ENCODE measurements at regions not wholly inside any gene's neighbourhood (a gene's known extent, or its start where the extent isn't known, plus 50 kb on each side); places are given as distances from the start of the nearest gene placed in this dataset.

DNA sequence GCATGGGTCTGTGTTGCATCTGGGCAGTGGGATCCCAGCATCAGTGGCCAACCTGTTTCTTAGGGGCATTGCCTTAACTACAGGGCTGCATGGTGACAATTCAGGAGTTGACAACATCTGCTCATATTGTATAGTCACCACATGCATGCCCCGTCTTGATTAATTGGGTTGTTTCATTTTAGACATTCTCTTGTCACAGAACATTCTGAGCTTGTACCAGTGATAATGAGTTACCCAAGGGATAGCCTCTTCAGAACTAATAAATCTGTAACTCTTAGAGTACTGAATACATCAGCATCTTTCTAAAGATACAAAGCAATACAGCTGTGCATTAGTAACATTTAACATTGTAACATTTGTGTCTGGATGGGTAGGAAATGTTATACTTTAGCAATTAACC, 426.5 kb upstream of the CD180 start:
- no peak overlapping the region for H3K27ac ChIP-seq (ENCODE audit: control insufficient read depth, insufficient read depth, low read length)
- dilution Hi-C loops (cut with MboI; ENCODE audit: extremely low pct_ligation_motif_present, low sequenced_read_pairs), result no loop called here
- no peak overlapping the region for H3K4me3 ChIP-seq (ENCODE audit: control insufficient read depth in 2 of 3, extremely low read depth in 1 of 3, insufficient read depth in 2 of 3, low read depth in 1 of 3, low read length in 3 of 3)
- no peak overlapping the region for H3K4me2 ChIP-seq (ENCODE audit: control insufficient read depth, extremely low read depth, insufficient read depth, low read depth, low read length)
- no peak for DNase-seq (ENCODE audit: low read depth, low spot score)
- FAIRE-seq, result no peak
- H3K27me3 ChIP-seq (ENCODE audit: control insufficient read depth, extremely low read depth, insufficient read depth, low read length), result no peaks in the 10 kb centered on the region
- H3K4me1 ChIP-seq (ENCODE audit: control insufficient read depth, extremely low read depth, insufficient read depth, low read length), result peaks cover 11% of the 10 kb centered on the region
- H3K9me3 ChIP-seq (ENCODE audit: control insufficient read depth, low read depth, low read length), result no peaks in the 10 kb centered on the region
- H4K20me1 ChIP-seq (ENCODE audit: control insufficient read depth, extremely low read depth, insufficient read depth, low read length), result no peaks in the 10 kb centered on the region
- H3K9ac ChIP-seq (ENCODE audit: control insufficient read depth, extremely low read depth, insufficient read depth, low read length), result no peak overlapping the region
- no peaks in the 10 kb centered on the region for H3K9me1 ChIP-seq (ENCODE audit: control insufficient read depth, extremely low read depth, insufficient read depth, low read length)
- H2AFZ ChIP-seq (ENCODE audit: control insufficient read depth, low read length), result no peak overlapping the region
- no peaks in the 10 kb centered on the region for H3K79me2 ChIP-seq (ENCODE audit: control insufficient read depth, insufficient read depth, low read length)
- no peaks in the 10 kb centered on the region for H3K36me3 ChIP-seq (ENCODE audit: control insufficient read depth in 2 of 2, extremely low read depth in 1 of 2, insufficient read depth in 2 of 2, low read length in 2 of 2)
- TF ChIP-seq, protein P1, sequence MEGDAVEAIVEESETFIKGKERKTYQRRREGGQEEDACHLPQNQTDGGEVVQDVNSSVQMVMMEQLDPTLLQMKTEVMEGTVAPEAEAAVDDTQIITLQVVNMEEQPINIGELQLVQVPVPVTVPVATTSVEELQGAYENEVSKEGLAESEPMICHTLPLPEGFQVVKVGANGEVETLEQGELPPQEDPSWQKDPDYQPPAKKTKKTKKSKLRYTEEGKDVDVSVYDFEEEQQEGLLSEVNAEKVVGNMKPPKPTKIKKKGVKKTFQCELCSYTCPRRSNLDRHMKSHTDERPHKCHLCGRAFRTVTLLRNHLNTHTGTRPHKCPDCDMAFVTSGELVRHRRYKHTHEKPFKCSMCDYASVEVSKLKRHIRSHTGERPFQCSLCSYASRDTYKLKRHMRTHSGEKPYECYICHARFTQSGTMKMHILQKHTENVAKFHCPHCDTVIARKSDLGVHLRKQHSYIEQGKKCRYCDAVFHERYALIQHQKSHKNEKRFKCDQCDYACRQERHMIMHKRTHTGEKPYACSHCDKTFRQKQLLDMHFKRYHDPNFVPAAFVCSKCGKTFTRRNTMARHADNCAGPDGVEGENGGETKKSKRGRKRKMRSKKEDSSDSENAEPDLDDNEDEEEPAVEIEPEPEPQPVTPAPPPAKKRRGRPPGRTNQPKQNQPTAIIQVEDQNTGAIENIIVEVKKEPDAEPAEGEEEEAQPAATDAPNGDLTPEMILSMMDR (optimal IDR thresholded peaks at IDR 0.05 in 1 of 3, IDR thresholded peaks at IDR 0.05 in 1 of 3, conservative IDR thresholded peaks at IDR 0.05 in 1 of 3; ENCODE audit: extremely low read depth in 1 of 3, insufficient read depth in 2 of 3, low read length in 3 of 3), result no peak
- TF ChIP-seq EZH2 (IDR thresholded peaks at IDR 0.05; ENCODE audit: low read length), result no peak

- H3K9ac ChIP-seq (ENCODE audit: control insufficient read depth, extremely low read depth, insufficient read depth, low read length), result no peak overlapping the region
- H3K4me2 ChIP-seq (ENCODE audit: control insufficient read depth, extremely low read depth, insufficient read depth, low read depth, low read length), result peak overlapping the region; percentile 29
- H2AFZ ChIP-seq (ENCODE audit: control insufficient read depth, low read length), result peak overlapping the region; percentile 47
- no peaks in the 10 kb centered on the region for H3K9me3 ChIP-seq (ENCODE audit: control insufficient read depth, low read depth, low read length)
- H3K9me1 ChIP-seq (ENCODE audit: control insufficient read depth, extremely low read depth, insufficient read depth, low read length), result no peaks in the 10 kb centered on the region
- H3K36me3 ChIP-seq (ENCODE audit: control insufficient read depth in 2 of 2, extremely low read depth in 1 of 2, insufficient read depth in 2 of 2, low read length in 2 of 2), result no peaks in the 10 kb centered on the region
- no peak overlapping the region for H3K27ac ChIP-seq (ENCODE audit: control insufficient read depth, insufficient read depth, low read length)
- H3K79me2 ChIP-seq (ENCODE audit: control insufficient read depth, insufficient read depth, low read length), result no peaks in the 10 kb centered on the region
- TF ChIP-seq EZH2 (IDR thresholded peaks at IDR 0.05; ENCODE audit: low read length), result no peak
- TF ChIP-seq, protein P1 (optimal IDR thresholded peaks at IDR 0.05 in 1 of 3, IDR thresholded peaks at IDR 0.05 in 1 of 3, conservative IDR thresholded peaks at IDR 0.05 in 1 of 3; ENCODE audit: extremely low read depth in 1 of 3, insufficient read depth in 2 of 3, low read length in 3 of 3), result no peak
- no peaks in the 10 kb centered on the region for H4K20me1 ChIP-seq (ENCODE audit: control insufficient read depth, extremely low read depth, insufficient read depth, low read length)
- FAIRE-seq, result peak; percentile 71
- H3K27me3 ChIP-seq (ENCODE audit: control insufficient read depth, extremely low read depth, insufficient read depth, low read length), result no peaks in the 10 kb centered on the region
- DNase-seq (ENCODE audit: low read depth, low spot score), result no peak
- peaks cover 11% of the 10 kb centered on the region for H3K4me1 ChIP-seq (ENCODE audit: control insufficient read depth, extremely low read depth, insufficient read depth, low read length)
- H3K4me3 ChIP-seq (ENCODE audit: control insufficient read depth in 2 of 3, extremely low read depth in 1 of 3, insufficient read depth in 2 of 3, low read depth in 1 of 3, low read length in 3 of 3), result no peak overlapping the region
- dilution Hi-C loops (cut with MboI; ENCODE audit: extremely low pct_ligation_motif_present, low sequenced_read_pairs), result no loop called here
These were observed 424.1 kb upstream of the CD180 start for GRCh38 chr5:67620424-67621397.
